ENCODE measurements at regions not wholly inside any gene's neighbourhood (a gene's known extent, or its start where the extent isn't known, plus 50 kb on each side); places are given as distances from the start of the nearest gene placed in this dataset.

- H3K9ac ChIP-seq (ENCODE audit: low read depth in 1 of 2, low read length in 2 of 2) = no peak overlapping the region
- no peaks in the 10 kb centered on the region for H3K4me1 ChIP-seq (ENCODE audit: control insufficient read depth in 4 of 4, insufficient read depth in 4 of 4, low read length in 3 of 4)
- no peaks in the 10 kb centered on the region for H3K9me3 ChIP-seq (ENCODE audit: control insufficient read depth in 4 of 4, low read length in 3 of 4)
- H3K4me3 ChIP-seq (ENCODE audit: low read depth in 1 of 3, low read length in 3 of 3) = no peak overlapping the region
- DNase-seq (ENCODE audit: low spot score) = no peak
- H3K36me3 ChIP-seq (ENCODE audit: control insufficient read depth in 4 of 4, insufficient read depth in 3 of 4, low read depth in 1 of 4, low read length in 3 of 4) = no peaks in the 10 kb centered on the region
- H3K27me3 ChIP-seq (ENCODE audit: control insufficient read depth in 4 of 4, insufficient read depth in 4 of 4, low read length in 3 of 4) = no peaks in the 10 kb centered on the region
- 58% methylated on average over 5 of the region's 5 CpGs for WGBS
- no peak overlapping the region for H3K27ac ChIP-seq (ENCODE audit: low read depth in 1 of 2, low read length in 2 of 2)
- TF ChIP-seq ZBTB33 (IDR thresholded peaks at IDR 0.05) (no peak), MAX (IDR thresholded peaks at IDR 0.05) (no peak), GABPA (IDR thresholded peaks at IDR 0.05 in 1 of 2, conservative IDR thresholded peaks at IDR 0.05 in 1 of 2) (no peak), RAD21 (IDR thresholded peaks at IDR 0.05) (no peak), NR2F2 (IDR thresholded peaks at IDR 0.05) (no peak), YY1 (IDR thresholded peaks at IDR 0.05) (no peak), REST (IDR thresholded peaks at IDR 0.05) (no peak), FOXA1 (IDR thresholded peaks at IDR 0.05) (no peak)
These were observed 158.2 kb downstream of the TRIM29 start for GRCh38 chr11:119979701-119980100.

- TF ChIP-seq GABPA (IDR thresholded peaks at IDR 0.05 in 1 of 2, conservative IDR thresholded peaks at IDR 0.05 in 1 of 2) (no peak), SP1 (IDR thresholded peaks at IDR 0.05) (no peak), EGR1 (IDR thresholded peaks at IDR 0.05; ENCODE audit: low read depth in 2 of 2) (no peak), HNF4A (conservative IDR thresholded peaks at IDR 0.05) (no peak), NR2F2 (IDR thresholded peaks at IDR 0.05) (no peak), RAD21 (IDR thresholded peaks at IDR 0.05) (no peak), ZBTB33 (IDR thresholded peaks at IDR 0.05) (no peak), YY1 (IDR thresholded peaks at IDR 0.05) (no peak), MAX (IDR thresholded peaks at IDR 0.05) (no peak), CTCF (IDR thresholded peaks at IDR 0.05; ENCODE audit: low read depth, low read length, missing input control) (no peak), REST (IDR thresholded peaks at IDR 0.05) (no peak), ATF3 (IDR thresholded peaks at IDR 0.05) (no peak), TAF1 (conservative IDR thresholded peaks at IDR 0.05) (no peak), JUND (IDR thresholded peaks at IDR 0.05) (no peak), RXRA (IDR thresholded peaks at IDR 0.05) (no peak), FOXA2 (IDR thresholded peaks at IDR 0.05) (no peak), HNF4G (IDR thresholded peaks at IDR 0.05) (no peak), FOXA1 (IDR thresholded peaks at IDR 0.05) (no peak)
- Histone ChIP-seq H3K9ac (ENCODE audit: low read depth in 1 of 2, low read length in 2 of 2) (no peak overlapping the region), H3K9me3 (ENCODE audit: control insufficient read depth in 4 of 4, low read length in 3 of 4) (no peaks in the 10 kb centered on the region), H3K4me1 (ENCODE audit: control insufficient read depth in 4 of 4, insufficient read depth in 4 of 4, low read length in 3 of 4) (no peaks in the 10 kb centered on the region), H3K27ac (ENCODE audit: low read depth in 1 of 2, low read length in 2 of 2) (no peak overlapping the region), H3K4me3 (ENCODE audit: low read depth in 1 of 3, low read length in 3 of 3) (no peak overlapping the region), H3K36me3 (ENCODE audit: control insufficient read depth in 4 of 4, insufficient read depth in 3 of 4, low read depth in 1 of 4, low read length in 3 of 4) (no peaks in the 10 kb centered on the region), H3K27me3 (ENCODE audit: control insufficient read depth in 4 of 4, insufficient read depth in 4 of 4, low read length in 3 of 4) (no peaks in the 10 kb centered on the region)
- WGBS = 46% methylated on average over 3 of the region's 3 CpGs
- no peak for DNase-seq (ENCODE audit: low spot score)
These were observed 159.2 kb downstream of the TRIM29 start for GRCh38 chr11:119978696-119979095.

Data from liver (tissue), 8 donors.